HCT116 (cell line): ENCODE measurements at regions not wholly inside any gene's neighbourhood (a gene's known extent, or its start where the extent isn't known, plus 50 kb on each side); places are given as distances from the start of the nearest gene placed in this dataset.

ENCODE experiments used
- ATAC-seq: fragments of 200-7000 bp; cut with Tn5 transposase; 2 replicates; pipeline ENCODE4 v1.9.1; 2020; ENCODE audit warnings: mild to moderate bottlenecking, moderate library complexity
- BruUV-seq: library from RNA; stranded (reverse); fragments of 400-500 nt; replicated peaks from 2 replicates; lab custom pipeline; 2021; lab: Mats Ljungman, UMichigan
- CTCF ChIA-PET: fragments of 300-600 bp; sonication (Branson Sonifier 250); formaldehyde crosslinking; loops from one replicate; lab custom pipeline; 2021; ENCODE audit warnings: antibody characterized with exemption; lab: Charles Lee
- POLR2A ChIA-PET: fragments of 300-600, 350-600 bp; sonication (Branson Sonifier 250); formaldehyde crosslinking; loops from one replicate; lab custom pipeline; 2021; ENCODE audit warnings: antibody characterized with exemption; lab: Charles Lee
- RAD21 ChIA-PET, 2 experiments: fragments of 300-600 bp; sonication (Branson Sonifier 250); formaldehyde crosslinking; loops; one replicate each; lab custom pipeline; 2023; ENCODE audit warnings: low total read pairs in 2 of 2; ENCODE audit not compliant: uncharacterized antibody in 2 of 2, unreplicated experiment in 2 of 2, low non-redundant PET in 1 of 2; lab: Charles Lee
- DNase-seq: peaks from one replicate; pipeline ENCODE4 v3.0.0-alpha.2; 2010; ENCODE audit warnings: low read depth, low spot score
- H2AFZ ChIP-seq: fragments of 200-600 bp; shearing (Covaris generic), sonication (generic); 2 replicates; pipeline ENCODE4 v1.6.1; 2017; ENCODE audit warnings: low read depth, mixed run types, mixed read lengths, antibody characterized with exemption, low read length; ENCODE audit not compliant: poor library complexity, severe bottlenecking
- H3K27ac ChIP-seq: 2 replicates; pipeline ENCODE4 v1.5.1; 2012; ENCODE audit warnings: low read depth, low read length
- H3K27me3 ChIP-seq: fragments of 200-600 bp; sonication (generic); 2 replicates; pipeline ENCODE4 v1.6.1; 2016; ENCODE audit warnings: mixed run types, low read length, mixed read lengths; ENCODE audit not compliant: insufficient read depth
- H3K36me3 ChIP-seq, 2 experiments: fragments of 200-500 bp in 1 of 2; fragments of 200-600 bp in 1 of 2; sonication (Bioruptor generic) in 1 of 2; sonication (generic) in 1 of 2; 2 replicates each; pipeline versions ENCODE4 v1.5.1 to v1.6.1; 2014 to 2016; ENCODE audit warnings: low read length in 2 of 2, inconsistent platforms in 1 of 2, mixed read lengths in 1 of 2, mixed run types in 1 of 2; ENCODE audit not compliant: insufficient read depth in 2 of 2, control insufficient read depth in 1 of 2
- H3K4me1 ChIP-seq, 2 experiments: fragments of 200-600 bp in 1 of 2; sonication (generic) in 1 of 2; 2 replicates each; pipeline versions ENCODE4 v1.5.1 to v1.6.1; 2012 to 2017; ENCODE audit warnings: low read length in 2 of 2, inconsistent platforms in 1 of 2, mild to moderate bottlenecking in 1 of 2, mixed read lengths in 1 of 2, mixed run types in 1 of 2, moderate library complexity in 1 of 2; ENCODE audit not compliant: insufficient read depth in 2 of 2, control insufficient read depth in 1 of 2
- H3K4me2 ChIP-seq: fragments of 200-600 bp; sonication (generic); 2 replicates; pipeline ENCODE4 v1.6.1; 2017; ENCODE audit warnings: mixed run types, low read length, mixed read lengths
- H3K4me3 ChIP-seq, 2 experiments: fragments of 200-600 bp in 1 of 2; sonication (generic) in 1 of 2; replicated peaks in 1 of 2; 2 replicates each; pipeline ENCODE4 v1.5.1; 2011 to 2016; ENCODE audit warnings: low read length in 2 of 2, control low read depth in 1 of 2, low read depth in 1 of 2, mild to moderate bottlenecking in 1 of 2, mixed read lengths in 1 of 2, mixed run types in 1 of 2
- H3K79me2 ChIP-seq: fragments of 200-600 bp; sonication (generic); 2 replicates; pipeline ENCODE4 v1.6.1; 2017; ENCODE audit warnings: mild to moderate bottlenecking, mixed run types, low read length, moderate library complexity, mixed read lengths; ENCODE audit not compliant: insufficient read depth
- H3K9ac ChIP-seq: fragments of 200-600 bp; sonication (generic); 2 replicates; pipeline ENCODE4 v1.6.1; 2016; ENCODE audit warnings: low read length, mixed read lengths
- H3K9me2 ChIP-seq: fragments of 200-600 bp; sonication (generic), shearing (Covaris generic); 2 replicates; pipeline ENCODE4 v1.6.1; 2017; ENCODE audit warnings: mixed run types, mild to moderate bottlenecking, moderate library complexity; ENCODE audit not compliant: insufficient read depth
- H3K9me3 ChIP-seq, 2 experiments: fragments of 200-500 bp in 1 of 2; fragments of 200-600 bp in 1 of 2; sonication (Bioruptor generic) in 1 of 2; sonication (generic) in 1 of 2; 2 replicates each; pipeline ENCODE4 v1.6.1; 2014 to 2017; ENCODE audit warnings: low read length in 2 of 2, mixed read lengths in 2 of 2, inconsistent platforms in 1 of 2, low read depth in 1 of 2, mild to moderate bottlenecking in 1 of 2, mixed run types in 1 of 2, moderate library complexity in 1 of 2; ENCODE audit not compliant: control insufficient read depth in 1 of 2, insufficient read depth in 1 of 2
- H4K20me1 ChIP-seq: fragments of 200-600 bp; sonication (generic), shearing (Covaris generic); 2 replicates; pipeline ENCODE4 v1.6.1; 2017; ENCODE audit warnings: mixed run types, mild to moderate bottlenecking, moderate library complexity; ENCODE audit not compliant: insufficient read depth
- CBX3 ChIP-seq: IDR thresholded peaks from 2 replicates; pipeline ENCODE4 v1.6.1; 2012; ENCODE audit warnings: low read depth
- EGR1 ChIP-seq: IDR thresholded peaks from 2 replicates; pipeline ENCODE4 v1.6.1; 2012; ENCODE audit warnings: low read depth
- ELF1 ChIP-seq: IDR thresholded peaks from 2 replicates; pipeline ENCODE4 v1.6.1; 2012; ENCODE audit warnings: low read depth, borderline replicate concordance
- EZH2 ChIP-seq: fragments of 200-600 bp; sonication (generic); IDR thresholded peaks from 2 replicates; pipeline ENCODE4 v1.6.1; 2017; ENCODE audit warnings: antibody characterized with exemption, mixed run types
- EZH2phosphoT487 ChIP-seq: fragments of 200-600 bp; IDR thresholded peaks from 2 replicates; pipeline ENCODE4 v1.6.1; 2018; ENCODE audit warnings: antibody characterized with exemption, borderline replicate concordance
- FOSL1 ChIP-seq: IDR thresholded peaks from 2 replicates; pipeline ENCODE4 v1.6.1; 2012; ENCODE audit warnings: low read depth
- JUND ChIP-seq: IDR thresholded peaks from 2 replicates; pipeline ENCODE4 v1.6.1; 2012
- POLR2AphosphoS5 ChIP-seq: IDR thresholded peaks from 2 replicates; pipeline ENCODE4 v1.6.1; 2011; ENCODE audit warnings: mild to moderate bottlenecking, low read depth, low read length, moderate library complexity
- RAD21 ChIP-seq: IDR thresholded peaks from 2 replicates; pipeline ENCODE4 v1.6.1; 2012; ENCODE audit warnings: low read depth, mild to moderate bottlenecking
- SIN3A ChIP-seq: IDR thresholded peaks from 2 replicates; pipeline ENCODE4 v1.6.1; 2012; ENCODE audit warnings: low read depth
- SP1 ChIP-seq: IDR thresholded peaks from 2 replicates; pipeline ENCODE4 v1.6.1; 2012; ENCODE audit warnings: low read depth
- SRF ChIP-seq: IDR thresholded peaks from 2 replicates; pipeline ENCODE4 v1.6.1; 2012; ENCODE audit warnings: low read depth
- TCF7L2 ChIP-seq: IDR thresholded peaks from 2 replicates; pipeline ENCODE4 v1.7.0; 2011; ENCODE audit warnings: borderline replicate concordance, inconsistent platforms; ENCODE audit not compliant: insufficient read depth, insufficient read length; ENCODE audit errors: extremely low read depth
- ZFX ChIP-seq: fragments of 450-650 bp; IDR thresholded peaks from 2 replicates; pipeline ENCODE4 v1.6.1; 2017
- ZNF274 ChIP-seq: fragments of 200-500 bp; sonication (Bioruptor generic); IDR thresholded peaks from 2 replicates; pipeline ENCODE4 v1.6.1; 2014; ENCODE audit warnings: mild to moderate bottlenecking, low read depth, low read length, inconsistent platforms
- intact Hi-C: fragments of 100-400 bp; cut with micrococcal nuclease; formaldehyde crosslinking; loops from 2 replicates; pipeline ENCODE4 v1.10.0; 2022
- TF ChIP-seq, protein P1 (sequence below): IDR thresholded peaks from 2 replicates; pipeline ENCODE4 v1.6.1; 2012; ENCODE audit warnings: low read depth
- TF ChIP-seq, protein P2 (sequence below): IDR thresholded peaks from 2 replicates; pipeline ENCODE4 v1.6.1; 2012
- TF ChIP-seq, protein P3 (sequence below): IDR thresholded peaks from 2 replicates; pipeline ENCODE4 v1.6.1; 2011; ENCODE audit warnings: mild to moderate bottlenecking, low read length, moderate library complexity; ENCODE audit not compliant: insufficient replicate concordance; ENCODE audit errors: extremely low read depth
- TF ChIP-seq, protein P4 (sequence below): IDR thresholded peaks from 2 replicates; pipeline ENCODE4 v1.6.1; 2012
- TF ChIP-seq, protein P5 (sequence below), 3 experiments: fragments of 200-600 bp in 1 of 3; sonication (generic) in 1 of 3; IDR thresholded peaks in 2 of 3; conservative IDR thresholded peaks in 1 of 3; 2 replicates each; pipeline ENCODE4 v1.5.1; 2012 to 2017; ENCODE audit warnings: low read depth in 2 of 3, low read length in 2 of 3, antibody characterized with exemption in 1 of 3, borderline replicate concordance in 1 of 3, control low read depth in 1 of 3, mild to moderate bottlenecking in 1 of 3, mixed read lengths in 1 of 3, mixed run types in 1 of 3, moderate library complexity in 1 of 3; ENCODE audit not compliant: insufficient read depth in 1 of 3

DNA sequence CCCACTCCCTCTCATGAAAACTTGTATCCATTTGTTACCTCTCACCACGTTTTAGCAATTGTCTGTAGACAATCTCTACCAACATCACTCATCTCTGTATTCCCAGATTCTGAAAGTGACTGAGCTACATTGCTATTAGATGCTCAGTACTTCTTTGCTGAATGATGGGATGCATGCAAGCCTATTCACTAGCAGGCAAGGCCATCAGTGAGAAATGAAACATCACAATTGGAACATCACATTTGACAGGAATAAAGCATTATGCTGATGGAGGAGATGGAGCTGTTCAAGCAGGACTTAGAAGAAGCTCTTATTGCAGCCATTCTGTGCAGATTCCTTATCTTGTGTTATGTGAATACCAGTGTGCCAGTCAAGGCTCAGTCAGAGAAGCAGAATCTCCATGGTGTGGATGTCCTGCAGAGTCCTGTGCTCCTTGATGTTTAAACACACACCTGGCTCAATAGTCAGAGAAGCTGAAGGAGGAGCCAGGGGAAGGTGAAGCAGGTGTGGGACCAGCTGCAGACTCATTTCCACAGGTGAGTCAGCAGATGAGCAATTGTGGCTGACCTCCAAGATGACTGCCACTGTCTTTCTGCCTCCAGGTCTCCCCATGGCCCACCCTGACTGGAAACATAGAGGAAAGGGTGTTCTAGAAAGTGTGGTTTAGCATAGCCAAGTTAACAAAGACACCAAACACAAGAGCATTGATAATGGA is 965.5 kb downstream of the GRID1 start:
- ChIA-PET POLR2A (no interaction called here), RAD21 (no interaction called here), CTCF (no interaction called here)
- H3K4me2 ChIP-seq = no peak overlapping the region
- no peaks in the 10 kb centered on the region for H3K9me2 ChIP-seq
- H3K9ac ChIP-seq = no peak overlapping the region
- ATAC-seq (no peak), DNase-seq (no peak)
- no peaks in the 10 kb centered on the region for H3K36me3 ChIP-seq
- H2AFZ ChIP-seq = no peak overlapping the region
- H3K9me3 ChIP-seq = no peaks in the 10 kb centered on the region
- no peak overlapping the region for H3K27ac ChIP-seq
- no TSS peak for BruUV-seq
- no peak overlapping the region for H3K4me3 ChIP-seq
- peaks cover 12% of the 10 kb centered on the region; the same call in 1 of the 2 replicates for H3K27me3 ChIP-seq
- no peaks in the 10 kb centered on the region for H4K20me1 ChIP-seq
- H3K4me1 ChIP-seq = no peaks in the 10 kb centered on the region
- intact Hi-C loops = no loop called here
- TF ChIP-seq POLR2AphosphoS5 = no peak
- TF ChIP-seq, protein P1, sequence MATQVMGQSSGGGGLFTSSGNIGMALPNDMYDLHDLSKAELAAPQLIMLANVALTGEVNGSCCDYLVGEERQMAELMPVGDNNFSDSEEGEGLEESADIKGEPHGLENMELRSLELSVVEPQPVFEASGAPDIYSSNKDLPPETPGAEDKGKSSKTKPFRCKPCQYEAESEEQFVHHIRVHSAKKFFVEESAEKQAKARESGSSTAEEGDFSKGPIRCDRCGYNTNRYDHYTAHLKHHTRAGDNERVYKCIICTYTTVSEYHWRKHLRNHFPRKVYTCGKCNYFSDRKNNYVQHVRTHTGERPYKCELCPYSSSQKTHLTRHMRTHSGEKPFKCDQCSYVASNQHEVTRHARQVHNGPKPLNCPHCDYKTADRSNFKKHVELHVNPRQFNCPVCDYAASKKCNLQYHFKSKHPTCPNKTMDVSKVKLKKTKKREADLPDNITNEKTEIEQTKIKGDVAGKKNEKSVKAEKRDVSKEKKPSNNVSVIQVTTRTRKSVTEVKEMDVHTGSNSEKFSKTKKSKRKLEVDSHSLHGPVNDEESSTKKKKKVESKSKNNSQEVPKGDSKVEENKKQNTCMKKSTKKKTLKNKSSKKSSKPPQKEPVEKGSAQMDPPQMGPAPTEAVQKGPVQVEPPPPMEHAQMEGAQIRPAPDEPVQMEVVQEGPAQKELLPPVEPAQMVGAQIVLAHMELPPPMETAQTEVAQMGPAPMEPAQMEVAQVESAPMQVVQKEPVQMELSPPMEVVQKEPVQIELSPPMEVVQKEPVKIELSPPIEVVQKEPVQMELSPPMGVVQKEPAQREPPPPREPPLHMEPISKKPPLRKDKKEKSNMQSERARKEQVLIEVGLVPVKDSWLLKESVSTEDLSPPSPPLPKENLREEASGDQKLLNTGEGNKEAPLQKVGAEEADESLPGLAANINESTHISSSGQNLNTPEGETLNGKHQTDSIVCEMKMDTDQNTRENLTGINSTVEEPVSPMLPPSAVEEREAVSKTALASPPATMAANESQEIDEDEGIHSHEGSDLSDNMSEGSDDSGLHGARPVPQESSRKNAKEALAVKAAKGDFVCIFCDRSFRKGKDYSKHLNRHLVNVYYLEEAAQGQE = no peak
- TF ChIP-seq FOSL1 = no peak
- no peak for TF ChIP-seq TCF7L2
- no peak for TF ChIP-seq EZH2phosphoT487
- TF ChIP-seq, protein P2, sequence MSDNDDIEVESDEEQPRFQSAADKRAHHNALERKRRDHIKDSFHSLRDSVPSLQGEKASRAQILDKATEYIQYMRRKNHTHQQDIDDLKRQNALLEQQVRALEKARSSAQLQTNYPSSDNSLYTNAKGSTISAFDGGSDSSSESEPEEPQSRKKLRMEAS = no peak
- TF ChIP-seq EZH2 = no peak
- no peak for TF ChIP-seq CBX3
- TF ChIP-seq JUND = no peak
- TF ChIP-seq RAD21 = no peak
- TF ChIP-seq SIN3A = no peak
- TF ChIP-seq, protein P3, sequence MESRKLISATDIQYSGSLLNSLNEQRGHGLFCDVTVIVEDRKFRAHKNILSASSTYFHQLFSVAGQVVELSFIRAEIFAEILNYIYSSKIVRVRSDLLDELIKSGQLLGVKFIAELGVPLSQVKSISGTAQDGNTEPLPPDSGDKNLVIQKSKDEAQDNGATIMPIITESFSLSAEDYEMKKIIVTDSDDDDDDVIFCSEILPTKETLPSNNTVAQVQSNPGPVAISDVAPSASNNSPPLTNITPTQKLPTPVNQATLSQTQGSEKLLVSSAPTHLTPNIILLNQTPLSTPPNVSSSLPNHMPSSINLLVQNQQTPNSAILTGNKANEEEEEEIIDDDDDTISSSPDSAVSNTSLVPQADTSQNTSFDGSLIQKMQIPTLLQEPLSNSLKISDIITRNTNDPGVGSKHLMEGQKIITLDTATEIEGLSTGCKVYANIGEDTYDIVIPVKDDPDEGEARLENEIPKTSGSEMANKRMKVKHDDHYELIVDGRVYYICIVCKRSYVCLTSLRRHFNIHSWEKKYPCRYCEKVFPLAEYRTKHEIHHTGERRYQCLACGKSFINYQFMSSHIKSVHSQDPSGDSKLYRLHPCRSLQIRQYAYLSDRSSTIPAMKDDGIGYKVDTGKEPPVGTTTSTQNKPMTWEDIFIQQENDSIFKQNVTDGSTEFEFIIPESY = no peak
- TF ChIP-seq, protein P4, sequence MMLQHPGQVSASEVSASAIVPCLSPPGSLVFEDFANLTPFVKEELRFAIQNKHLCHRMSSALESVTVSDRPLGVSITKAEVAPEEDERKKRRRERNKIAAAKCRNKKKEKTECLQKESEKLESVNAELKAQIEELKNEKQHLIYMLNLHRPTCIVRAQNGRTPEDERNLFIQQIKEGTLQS = no peak
- no peak for TF ChIP-seq SP1
- TF ChIP-seq EGR1 = no peak
- no peak for TF ChIP-seq ELF1
- TF ChIP-seq SRF = no peak
- no peak for TF ChIP-seq ZNF274
- TF ChIP-seq, protein P5, sequence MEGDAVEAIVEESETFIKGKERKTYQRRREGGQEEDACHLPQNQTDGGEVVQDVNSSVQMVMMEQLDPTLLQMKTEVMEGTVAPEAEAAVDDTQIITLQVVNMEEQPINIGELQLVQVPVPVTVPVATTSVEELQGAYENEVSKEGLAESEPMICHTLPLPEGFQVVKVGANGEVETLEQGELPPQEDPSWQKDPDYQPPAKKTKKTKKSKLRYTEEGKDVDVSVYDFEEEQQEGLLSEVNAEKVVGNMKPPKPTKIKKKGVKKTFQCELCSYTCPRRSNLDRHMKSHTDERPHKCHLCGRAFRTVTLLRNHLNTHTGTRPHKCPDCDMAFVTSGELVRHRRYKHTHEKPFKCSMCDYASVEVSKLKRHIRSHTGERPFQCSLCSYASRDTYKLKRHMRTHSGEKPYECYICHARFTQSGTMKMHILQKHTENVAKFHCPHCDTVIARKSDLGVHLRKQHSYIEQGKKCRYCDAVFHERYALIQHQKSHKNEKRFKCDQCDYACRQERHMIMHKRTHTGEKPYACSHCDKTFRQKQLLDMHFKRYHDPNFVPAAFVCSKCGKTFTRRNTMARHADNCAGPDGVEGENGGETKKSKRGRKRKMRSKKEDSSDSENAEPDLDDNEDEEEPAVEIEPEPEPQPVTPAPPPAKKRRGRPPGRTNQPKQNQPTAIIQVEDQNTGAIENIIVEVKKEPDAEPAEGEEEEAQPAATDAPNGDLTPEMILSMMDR (IDR thresholded peaks at IDR 0.05 in 2 of 3, conservative IDR thresholded peaks at IDR 0.05 in 1 of 3; ENCODE audit: borderline replicate concordance in 1 of 3, insufficient read depth in 1 of 3, low read depth in 2 of 3, low read length in 2 of 3) = no peak
- no peak for TF ChIP-seq ZFX
- TF ChIP-seq, all 23 proteins: peak for 0
- no peaks in the 10 kb centered on the region for H3K79me2 ChIP-seq
